Neural cell (in vitro differentiated cells): ENCODE measurements at regions not wholly inside any gene's neighbourhood (a gene's known extent, or its start where the extent isn't known, plus 50 kb on each side); places are given as distances from the start of the nearest gene placed in this dataset.

Source experiments
- CTCF ChIP-seq: fragments of 450-650 bp; IDR thresholded peaks from 2 replicates; pipeline ENCODE4 v1.5.1; 2014; ENCODE audit warnings: antibody characterized with exemption, mild to moderate bottlenecking, moderate library complexity; ENCODE audit not compliant: poor library complexity, severe bottlenecking
- EP300 ChIP-seq: fragments of 450-650 bp; conservative IDR thresholded peaks from 2 replicates; pipeline ENCODE4 v1.6.1; 2014; ENCODE audit warnings: antibody characterized with exemption, mild to moderate bottlenecking, moderate library complexity; ENCODE audit not compliant: poor library complexity, severe bottlenecking
- EZH2 ChIP-seq: fragments of 200-600, 300-800 bp; shearing (Covaris generic), sonication (generic); IDR thresholded peaks from 2 replicates; pipeline ENCODE4 v1.6.1; 2014; ENCODE audit warnings: antibody characterized with exemption, low read length, borderline replicate concordance, mild to moderate bottlenecking; ENCODE audit not compliant: insufficient read depth, poor library complexity, severe bottlenecking
- MXI1 ChIP-seq: fragments of 450-650 bp; conservative IDR thresholded peaks from 2 replicates; pipeline ENCODE4 v1.6.1; 2014; ENCODE audit warnings: antibody characterized with exemption, mild to moderate bottlenecking; ENCODE audit not compliant: poor library complexity, severe bottlenecking

DNA sequence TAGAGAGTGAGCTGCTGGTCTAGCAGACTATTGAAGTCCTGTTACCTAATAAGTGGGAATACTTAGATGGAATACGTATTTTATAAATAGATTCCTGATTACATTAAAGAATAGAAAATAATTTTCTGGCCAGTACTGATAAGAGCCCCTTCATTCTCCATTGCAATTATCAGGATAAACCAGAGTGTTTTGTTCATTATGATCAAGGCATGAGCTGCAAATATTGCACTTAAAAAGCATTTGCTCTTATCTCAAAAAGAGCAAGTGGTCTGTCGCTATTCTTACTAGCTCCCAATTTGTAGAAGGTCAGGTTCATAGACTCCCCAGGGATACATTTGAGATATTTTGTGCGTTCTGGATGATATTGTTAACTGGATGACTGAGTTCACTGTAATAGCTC is 73.1 kb upstream of the PLCB4 start:
- TF ChIP-seq MXI1: no peak
- no peak for TF ChIP-seq EP300
- no peak for TF ChIP-seq CTCF
- TF ChIP-seq EZH2: no peak
